ELF-1 (cell line): ENCODE measurements at regions not wholly inside any gene's neighbourhood (a gene's known extent, or its start where the extent isn't known, plus 50 kb on each side); places are given as distances from the start of the nearest gene placed in this dataset.
"Not testable (repeated sequence)": the region's sequence is repeated elsewhere in the genome, so short reads cannot be mapped to it uniquely, and the experiment has no call there.

Experiments used
- DNase-seq: peaks from one replicate; pipeline ENCODE4 v3.0.0-alpha.2; 2016; ENCODE audit warnings: low read depth, low spot score

GRCh38 chr6:18527836-18528743 is 140.9 kb downstream of the RNF144B start:
- no peak for DNase-seq

GRCh38 chr6:18530201-18530600 is 143.1 kb downstream of the RNF144B start:
- no peak for DNase-seq

DNA sequence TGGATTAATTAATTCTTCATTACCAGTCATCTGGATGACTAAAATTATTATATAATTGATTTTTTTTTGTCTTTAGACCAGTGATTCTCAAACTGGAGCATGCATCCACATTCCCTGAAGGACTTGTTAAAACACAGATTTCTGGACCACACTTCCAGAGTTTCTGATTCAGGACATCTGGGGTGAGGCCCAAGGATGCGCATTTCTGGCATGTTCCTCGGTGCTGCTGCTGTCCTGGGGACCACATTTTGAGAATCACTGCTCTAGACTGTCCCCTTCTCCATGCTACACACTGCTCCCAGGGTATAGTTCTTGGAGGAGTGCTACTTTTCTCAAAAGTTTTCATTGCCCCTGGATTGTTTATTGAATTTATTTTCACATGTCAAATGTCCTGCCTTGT is 145.0 kb downstream of the RNF144B start:
- DNase-seq = no peak

- peak; percentile 23 for DNase-seq
These were observed 146.6 kb downstream of the RNF144B start for GRCh38 chr6:18533793-18534192.

DNA sequence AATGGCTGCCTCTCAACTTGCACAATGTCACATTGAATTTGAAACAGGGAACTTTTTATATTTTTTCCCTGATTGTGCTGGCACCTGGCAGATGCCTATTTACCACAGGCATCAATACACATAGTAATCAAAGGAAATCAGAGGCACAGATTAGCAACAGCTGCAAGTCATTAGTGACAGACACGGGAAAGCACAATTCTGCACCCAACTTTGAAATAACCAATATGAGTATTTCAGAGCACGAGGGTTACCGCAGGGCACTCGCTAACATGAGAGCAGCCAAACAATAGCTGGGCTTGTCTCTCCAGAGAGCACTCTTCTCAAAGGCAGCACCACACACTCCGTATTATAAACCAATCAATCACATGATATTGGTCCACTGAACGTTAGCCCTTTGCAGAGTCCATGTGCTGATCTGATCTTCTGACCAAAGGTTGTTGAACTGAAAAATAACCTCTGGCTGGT is 149.5 kb downstream of the RNF144B start:
- no peak for DNase-seq

DNA sequence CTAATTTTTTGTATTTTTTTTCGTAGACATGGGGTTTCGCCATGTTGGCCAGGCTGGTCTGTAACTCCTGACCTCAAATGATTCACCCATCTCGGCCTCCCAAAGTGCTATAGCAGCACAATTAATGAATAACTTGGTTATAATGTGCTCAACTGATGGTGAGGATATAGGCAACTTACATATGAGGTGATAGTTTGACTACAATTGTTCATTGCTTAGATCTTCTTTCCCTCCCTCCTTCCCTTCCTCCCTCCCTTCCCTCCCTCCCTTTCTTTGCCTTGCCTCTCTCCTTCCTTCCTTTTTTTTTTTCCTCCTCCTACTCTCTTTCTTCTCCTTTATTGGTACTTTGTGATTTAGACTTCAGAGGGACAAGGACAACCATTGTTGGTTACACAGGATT is 151.2 kb downstream of the RNF144B start:
- DNase-seq = no peak

DNA sequence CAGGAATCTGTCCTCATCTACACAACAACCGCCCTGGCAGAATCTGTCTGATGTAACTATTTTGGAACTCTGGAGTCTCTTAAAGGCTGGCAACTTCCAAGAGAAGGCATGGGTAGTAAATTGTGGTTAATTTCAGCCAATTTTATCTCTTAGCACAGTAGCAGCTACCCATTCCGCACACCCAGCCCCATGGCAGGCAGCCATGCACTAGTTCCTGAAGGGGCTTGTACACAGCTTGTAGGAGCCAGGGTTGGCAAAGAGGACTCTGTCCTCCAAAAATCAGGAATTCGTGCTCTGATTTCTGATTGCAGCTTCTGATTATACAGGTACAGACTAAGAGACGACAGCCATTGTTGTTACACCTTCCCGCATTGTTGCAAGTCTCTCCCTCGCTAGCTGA is 155.9 kb downstream of the RNF144B start:
- DNase-seq = no peak

GRCh38 chr6:18545142-18545541 is 158.0 kb downstream of the RNF144B start:
- DNase-seq = not testable (repeated sequence)

DNA sequence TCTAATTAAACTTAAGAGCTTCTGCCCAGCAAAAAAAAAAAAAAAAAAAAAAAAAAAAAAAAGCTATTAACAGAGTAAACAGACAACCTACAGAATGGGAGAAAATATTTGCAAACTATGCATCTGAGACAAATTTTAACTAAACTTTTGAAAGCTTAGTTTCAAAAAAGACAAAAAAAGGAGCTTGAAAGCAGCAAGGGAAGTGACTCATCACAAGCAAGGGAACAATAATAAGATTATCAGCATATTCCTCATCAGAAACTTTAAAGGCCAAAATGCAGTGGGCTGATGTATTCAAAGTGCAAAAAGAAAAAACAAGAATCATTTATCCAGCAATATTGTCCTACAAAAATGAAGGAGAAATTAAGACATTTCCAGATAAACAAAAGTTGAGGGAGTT is 158.6 kb downstream of the RNF144B start:
- DNase-seq = no peak

GRCh38 chr6:18550119-18550518 is 163.0 kb downstream of the RNF144B start:
- DNase-seq = no peak

GRCh38 chr6:18551228-18551627 is 164.1 kb downstream of the RNF144B start:
- no peak for DNase-seq

DNA sequence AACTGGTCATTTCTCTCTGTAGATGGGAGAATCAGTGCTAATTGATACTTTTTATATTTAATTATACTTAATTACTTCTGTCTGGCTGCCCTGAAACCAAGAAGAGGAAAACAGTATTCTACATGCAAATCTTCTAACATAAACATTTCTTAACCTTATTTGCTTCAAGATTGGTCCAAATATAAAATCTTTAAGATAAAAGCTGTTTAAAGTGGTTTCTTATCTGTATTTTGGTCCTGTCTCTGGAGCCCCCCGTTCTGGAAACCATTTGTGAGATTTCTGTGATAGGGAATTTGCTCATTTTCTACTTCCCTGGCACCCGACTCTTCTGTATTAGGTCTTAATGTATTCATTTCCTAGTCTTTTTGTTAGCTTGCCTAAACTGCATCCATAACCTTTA is 168.6 kb downstream of the RNF144B start:
- no peak for DNase-seq

DNA sequence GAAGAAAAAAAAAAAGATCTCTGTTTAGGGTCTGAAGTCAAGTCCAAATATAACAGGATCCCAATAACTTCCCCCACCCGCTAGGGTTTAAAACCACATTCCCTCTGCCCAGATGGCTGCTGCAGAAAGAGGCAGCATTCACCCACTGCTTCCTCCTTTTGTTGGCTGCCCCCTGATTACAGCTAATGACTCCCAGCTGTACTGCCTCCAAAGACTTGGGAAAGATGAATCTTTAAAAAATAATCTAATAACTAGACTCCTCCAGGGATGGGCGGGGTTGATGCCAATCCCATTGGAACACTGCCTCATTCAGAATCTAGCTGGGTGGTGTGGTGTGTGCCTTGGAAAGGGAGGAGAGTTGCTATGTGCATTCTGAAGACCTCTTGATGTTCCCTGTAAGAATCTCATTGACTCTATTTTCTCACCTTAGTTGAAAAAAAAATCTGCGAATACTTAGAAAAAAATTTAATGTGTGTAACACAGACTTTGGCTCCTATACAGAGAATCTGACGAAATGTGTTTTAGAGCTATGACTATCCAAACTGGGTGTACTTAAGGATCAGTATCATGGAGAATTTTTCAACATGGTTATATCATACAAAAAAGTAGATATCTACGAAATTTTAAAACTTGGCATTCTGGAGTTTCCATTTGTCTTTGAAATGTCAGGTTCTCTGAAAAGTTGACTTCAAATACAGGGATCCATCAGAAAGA is 174.0 kb downstream of the RNF144B start:
- DNase-seq = no peak

GRCh38 chr6:18562726-18563125 is 175.6 kb downstream of the RNF144B start:
- DNase-seq = no peak

- DNase-seq = no peak
These were observed 177.6 kb downstream of the RNF144B start for GRCh38 chr6:18564775-18565174.

GRCh38 chr6:18565231-18565630 is 178.1 kb downstream of the RNF144B start:
- no peak for DNase-seq

DNA sequence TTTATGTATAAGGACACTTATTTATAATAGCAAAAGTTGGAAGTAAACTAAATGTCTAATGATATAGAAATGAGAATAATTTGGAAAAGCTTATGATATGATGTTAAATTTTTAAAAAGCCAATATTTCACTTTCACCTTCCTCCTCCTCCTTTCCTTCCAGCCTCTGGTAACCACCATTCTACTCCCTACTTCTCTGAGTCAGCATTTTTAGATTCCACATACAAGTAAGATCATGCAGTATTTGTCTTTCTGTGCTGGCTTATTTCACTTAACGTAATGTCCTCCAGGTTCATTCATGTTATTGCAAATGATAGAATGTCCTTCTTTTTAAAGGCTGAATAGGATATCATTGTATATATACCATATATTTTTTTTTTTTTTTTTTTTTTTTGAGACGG is 180.2 kb downstream of the RNF144B start:
- DNase-seq = no peak

- no peak for DNase-seq
These were observed 190.3 kb downstream of the RNF144B start for GRCh38 chr6:18577491-18577890.

DNA sequence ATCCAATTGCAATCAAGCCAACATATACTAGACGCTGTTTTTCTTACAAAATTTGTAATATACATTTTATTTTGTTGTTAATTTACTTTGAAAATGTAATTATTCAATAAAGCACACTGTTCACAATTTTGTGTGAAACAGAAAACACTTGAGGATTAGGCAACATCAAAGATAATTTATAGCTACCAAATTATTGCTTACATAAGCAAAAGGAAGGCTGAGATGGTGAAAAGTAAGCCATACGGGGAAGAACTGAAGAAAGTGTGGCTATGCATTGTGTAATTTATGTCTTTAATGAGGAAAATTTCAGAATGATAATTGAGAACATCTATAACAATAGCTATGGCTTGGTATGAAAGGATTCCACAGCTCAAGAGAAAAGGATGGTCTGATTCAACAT is 192.0 kb downstream of the RNF144B start:
- no peak for DNase-seq

DNA sequence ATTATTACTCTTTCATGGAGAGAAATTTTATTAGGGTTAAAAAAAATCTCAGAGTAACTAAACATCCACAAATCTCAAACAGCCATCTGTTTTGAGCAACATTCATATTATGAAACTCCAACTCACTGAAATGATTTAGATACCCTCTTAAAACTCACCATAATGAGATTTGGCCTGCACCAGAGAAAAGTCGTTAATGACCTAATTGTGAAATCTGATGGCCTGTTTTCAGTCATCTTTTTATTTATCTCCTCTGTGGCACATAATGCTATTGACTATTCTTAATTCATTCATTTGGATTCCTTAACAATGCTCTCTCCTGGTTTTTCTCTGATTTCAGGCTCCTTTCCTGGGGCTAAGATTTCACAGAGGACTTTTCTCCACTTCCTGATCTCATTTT is 192.7 kb downstream of the RNF144B start:
- DNase-seq = no peak

- no peak for DNase-seq
These were observed 197.2 kb downstream of the RNF144B start for GRCh38 chr6:18584372-18584771.

DNA sequence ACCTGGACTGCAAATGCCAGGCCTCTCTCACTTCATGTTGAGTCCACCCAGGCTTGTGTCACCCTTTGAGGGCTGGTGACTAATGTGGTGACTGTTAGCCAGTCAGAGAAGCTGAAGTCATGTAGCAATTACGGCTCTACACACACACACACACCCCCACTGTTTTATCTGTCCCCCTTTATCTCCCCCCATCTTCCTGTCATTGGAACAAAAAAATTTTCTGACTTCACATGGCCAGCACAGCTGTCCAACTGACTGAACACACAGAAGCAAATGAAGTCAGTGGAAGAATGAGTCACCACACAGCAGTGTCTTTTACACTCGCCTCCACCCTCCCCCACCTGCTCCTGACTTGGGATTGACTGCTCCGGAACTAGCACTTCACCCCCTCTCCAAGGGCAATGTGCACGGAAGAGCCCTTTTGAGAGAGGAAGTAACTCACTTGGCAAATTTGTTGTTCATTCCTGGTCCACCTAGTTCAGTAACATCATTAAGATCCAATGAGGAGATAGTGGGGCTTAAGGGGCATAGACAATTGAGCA is 198.0 kb downstream of the RNF144B start:
- peak; percentile 24 for DNase-seq

DNA sequence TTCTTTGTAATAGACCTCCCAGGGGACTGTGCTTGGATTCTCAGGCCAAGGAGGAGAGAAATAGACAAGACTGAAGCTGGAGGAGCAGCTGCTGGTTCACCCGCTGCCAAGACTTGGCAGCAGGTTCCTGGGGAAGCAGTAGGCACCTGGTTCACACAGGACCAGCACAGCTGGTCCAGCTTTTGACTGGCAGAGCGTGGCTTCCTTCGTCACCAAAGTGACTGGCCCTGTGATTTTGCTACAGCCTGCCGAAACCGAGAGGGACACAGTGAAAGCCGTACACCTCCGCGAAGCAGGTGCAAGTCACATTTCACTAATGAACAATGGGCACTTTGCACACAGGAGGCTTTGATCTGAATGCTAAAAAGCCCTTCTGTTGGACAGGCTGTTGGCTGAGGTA is 199.0 kb downstream of the RNF144B start:
- no peak for DNase-seq
